ENCODE measurements at regions not wholly inside any gene's neighbourhood (a gene's known extent, or its start where the extent isn't known, plus 50 kb on each side); places are given as distances from the start of the nearest gene placed in this dataset.

GRCh38 chr13:62595976-62596375, 1180.3 kb upstream of the PCDH20 start:
- Histone ChIP-seq H3K36me3 (no peaks in the 10 kb centered on the region), H3K27me3 (no peaks in the 10 kb centered on the region), H3K4me1 (no peaks in the 10 kb centered on the region), H3K4me3 (ENCODE audit: low read depth, low read length) (no peak overlapping the region), H3K9me3 (no peaks in the 10 kb centered on the region)
- no peak for DNase-seq
- no peak for TF ChIP-seq CTCF (IDR thresholded peaks at IDR 0.05; ENCODE audit: low read depth, low read length)

DNA sequence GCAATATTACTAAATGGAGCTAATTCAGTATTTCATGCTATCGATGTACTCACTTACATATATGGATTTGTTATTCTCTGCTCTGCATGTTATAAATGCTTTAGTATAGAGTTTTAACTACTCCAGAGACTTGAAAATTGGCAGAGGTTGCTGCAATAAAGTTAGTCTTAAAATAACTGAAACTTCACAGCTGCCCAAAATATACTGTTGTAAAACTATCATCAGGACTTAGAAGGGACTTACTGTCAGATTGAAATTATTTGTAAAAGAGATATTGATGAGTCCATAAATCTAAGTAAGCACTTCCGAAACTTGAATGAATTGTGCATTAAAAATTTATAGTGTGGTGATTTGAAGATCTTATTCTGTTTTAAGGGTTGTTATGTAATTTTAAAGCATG, 1178.2 kb upstream of the PCDH20 start:
- Histone ChIP-seq H3K36me3 (no peaks in the 10 kb centered on the region), H3K9me3 (no peaks in the 10 kb centered on the region), H3K27me3 (no peaks in the 10 kb centered on the region), H3K4me3 (ENCODE audit: low read depth, low read length) (no peak overlapping the region), H3K4me1 (no peaks in the 10 kb centered on the region)
- no peak for DNase-seq
- TF ChIP-seq CTCF (IDR thresholded peaks at IDR 0.05; ENCODE audit: low read depth, low read length), result no peak

- no peak for TF ChIP-seq CTCF (IDR thresholded peaks at IDR 0.05; ENCODE audit: low read depth, low read length)
- H3K4me1 ChIP-seq, result no peaks in the 10 kb centered on the region
- no peaks in the 10 kb centered on the region for H3K36me3 ChIP-seq
- H3K27me3 ChIP-seq, result no peaks in the 10 kb centered on the region
- no peak for DNase-seq
- no peaks in the 10 kb centered on the region for H3K9me3 ChIP-seq
- H3K4me3 ChIP-seq (ENCODE audit: low read depth, low read length), result no peak overlapping the region
Measured at GRCh38 chr13:62583466-62583865, 1167.8 kb upstream of the PCDH20 start.

DNA sequence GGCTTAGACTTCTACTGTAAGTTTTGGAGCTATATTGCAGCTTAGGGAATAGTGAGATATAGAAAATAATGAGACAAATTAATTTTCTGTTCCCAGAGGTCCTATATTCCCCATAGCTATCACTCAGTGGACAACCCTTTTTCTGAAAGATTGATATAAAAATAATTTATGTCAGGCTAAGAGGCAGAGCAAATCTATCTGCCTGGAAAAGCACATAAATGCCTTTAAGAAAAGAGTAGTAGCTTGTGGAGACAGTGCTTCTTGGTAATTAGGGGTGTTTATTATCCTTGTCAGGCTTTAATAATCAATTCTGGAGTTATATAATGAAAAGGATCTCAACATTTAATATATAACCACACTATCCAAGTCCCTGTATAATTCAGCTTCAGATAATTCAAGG, 1162.8 kb upstream of the PCDH20 start:
- Histone ChIP-seq H3K4me3 (ENCODE audit: low read depth, low read length) (no peak overlapping the region), H3K9me3 (no peaks in the 10 kb centered on the region), H3K4me1 (peaks cover 5% of the 10 kb centered on the region; the same call in 1 of the 2 replicates), H3K27me3 (no peaks in the 10 kb centered on the region), H3K36me3 (no peaks in the 10 kb centered on the region)
- no peak for DNase-seq
- TF ChIP-seq CTCF (IDR thresholded peaks at IDR 0.05; ENCODE audit: low read depth, low read length), result no peak

DNA sequence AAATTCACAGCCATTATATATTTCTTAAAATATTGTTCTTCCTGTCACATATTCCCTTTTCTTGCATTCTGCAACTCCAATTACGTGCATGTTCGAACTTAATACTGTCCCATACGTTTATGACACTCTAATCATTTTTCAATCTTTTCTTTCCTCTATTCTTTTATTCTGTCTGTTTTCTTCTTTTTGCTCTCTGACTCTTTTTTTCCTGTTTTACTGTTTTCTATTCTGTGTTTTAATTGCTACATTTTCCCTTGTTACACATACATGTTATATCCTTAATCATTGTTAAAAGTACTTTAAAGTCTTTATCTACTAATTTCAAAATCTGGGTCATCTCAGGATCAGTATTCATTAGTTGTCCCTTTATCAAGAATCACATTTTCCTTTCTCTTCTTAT, 1149.1 kb upstream of the PCDH20 start:
- no peak for TF ChIP-seq CTCF (IDR thresholded peaks at IDR 0.05; ENCODE audit: low read depth, low read length)
- H3K27me3 ChIP-seq, result no peaks in the 10 kb centered on the region
- no peaks in the 10 kb centered on the region for H3K9me3 ChIP-seq
- H3K4me1 ChIP-seq, result no peaks in the 10 kb centered on the region
- no peak for DNase-seq
- no peak overlapping the region for H3K4me3 ChIP-seq (ENCODE audit: low read depth, low read length)
- H3K36me3 ChIP-seq, result no peaks in the 10 kb centered on the region

DNA sequence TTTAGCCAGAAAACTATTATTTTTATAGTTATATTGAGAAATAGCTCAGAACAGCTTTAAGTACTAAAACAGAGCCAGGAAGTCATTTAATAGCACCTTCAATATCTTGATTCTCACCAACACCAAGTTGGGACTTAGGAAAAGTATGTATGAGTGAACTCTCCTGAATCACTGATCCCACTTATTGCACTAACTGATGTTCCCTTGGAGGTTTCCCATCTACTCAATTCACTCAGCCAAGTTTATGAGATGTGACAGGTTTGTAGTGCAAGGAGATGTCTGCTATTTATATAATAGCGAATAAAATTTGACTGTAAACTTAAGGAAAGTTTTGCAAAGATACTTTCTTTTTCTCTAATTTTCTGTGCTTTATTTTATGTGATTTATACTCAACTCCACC, 1147.6 kb upstream of the PCDH20 start:
- H3K4me1 ChIP-seq, result no peaks in the 10 kb centered on the region
- DNase-seq, result no peak

More for the DNA sequence above, 1147.6 kb upstream of the PCDH20 start:
- H3K27me3 ChIP-seq, result no peaks in the 10 kb centered on the region
- H3K9me3 ChIP-seq, result no peaks in the 10 kb centered on the region
- H3K36me3 ChIP-seq, result no peaks in the 10 kb centered on the region
- no peak overlapping the region for H3K4me3 ChIP-seq (ENCODE audit: low read depth, low read length)
- TF ChIP-seq CTCF (IDR thresholded peaks at IDR 0.05; ENCODE audit: low read depth, low read length), result no peak

Data from BE2C (cell line).